D721Med (cell line): ENCODE measurements at regions not wholly inside any gene's neighbourhood (a gene's known extent, or its start where the extent isn't known, plus 50 kb on each side); places are given as distances from the start of the nearest gene placed in this dataset.

Source experiments
- DNase-seq: peaks from one replicate; pipeline ENCODE4 v3.0.0; 2011; ENCODE audit warnings: low spot score; ENCODE audit not compliant: insufficient read length
- FAIRE-seq: peaks from 2 replicates; lab custom pipeline; 2011; peaks lifted over from hg19 to GRCh38; lab: Jason Lieb, UNC
- CTCF ChIP-seq: IDR thresholded peaks from 2 replicates; pipeline ENCODE4 v1.5.1; 2012; ENCODE audit warnings: mild to moderate bottlenecking, control low read depth; ENCODE audit not compliant: insufficient read depth; ENCODE audit errors: missing control alignments

GRCh38 chr10:89086801-89087521 lies 96.4 kb downstream of the FAS start:
- DNase-seq = no peak
- FAIRE-seq = no peak
- TF ChIP-seq CTCF = no peak

GRCh38 chr10:89085153-89085552 lies 94.6 kb downstream of the FAS start:
- TF ChIP-seq CTCF = no peak
- FAIRE-seq = no peak

GRCh38 chr10:89082086-89082485 lies 91.5 kb downstream of the FAS start:
- no peak for DNase-seq
- FAIRE-seq = no peak
- TF ChIP-seq CTCF = no peak

More at GRCh38 chr10:89085153-89085552, 94.6 kb downstream of the FAS start:
- no peak for DNase-seq

GRCh38 chr10:89080660-89081059 lies 90.1 kb downstream of the FAS start:
- TF ChIP-seq CTCF = no peak
- FAIRE-seq = no peak
- no peak for DNase-seq

GRCh38 chr10:89079961-89080360 lies 89.4 kb downstream of the FAS start:
- no peak for FAIRE-seq
- DNase-seq = no peak
- TF ChIP-seq CTCF = no peak

- DNase-seq (no peak), FAIRE-seq (no peak)
- no peak for TF ChIP-seq CTCF
Measured at GRCh38 chr10:89078724-89079672, 88.4 kb downstream of the FAS start.

- no peak for TF ChIP-seq CTCF
- no peak for FAIRE-seq
Measured at GRCh38 chr10:89076120-89076519, 85.5 kb downstream of the FAS start.

More at GRCh38 chr10:89076120-89076519, 85.5 kb downstream of the FAS start:
- DNase-seq = no peak
